DMS53 (cell line): ENCODE measurements at regions not wholly inside any gene's neighbourhood (a gene's known extent, or its start where the extent isn't known, plus 50 kb on each side); places are given as distances from the start of the nearest gene placed in this dataset.
"Not testable (repeated sequence)": the region's sequence is repeated elsewhere in the genome, so short reads cannot be mapped to it uniquely, and the experiment has no call there.

Experiments used
- DNase-seq: peaks from one replicate; lab custom pipeline; 2025; lab: John Stamatoyannopoulos, UW

- DNase-seq: peak; percentile 91
These were observed 630.7 kb upstream of the GRM3 start for GRCh38 chr7:86012971-86013370.

DNA sequence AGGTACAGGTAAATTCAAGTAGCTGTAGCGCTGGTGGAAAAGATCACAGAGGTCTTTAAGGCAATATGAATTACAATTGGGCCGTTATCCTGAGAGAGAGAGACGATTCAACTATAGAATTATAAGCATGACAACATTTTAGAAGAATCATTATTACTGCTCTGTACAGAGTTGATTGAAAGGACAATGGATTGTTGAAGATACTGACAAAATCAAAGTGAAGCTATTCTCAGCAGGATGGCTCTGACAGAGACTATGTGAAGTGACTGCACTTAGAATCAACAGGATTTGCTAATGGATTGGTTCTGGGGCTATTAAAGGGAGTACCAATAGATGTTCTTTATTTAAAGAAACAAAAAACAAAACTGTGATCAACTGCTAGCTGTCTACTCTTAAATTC is 634.8 kb upstream of the GRM3 start:
- DNase-seq: no peak

DNA sequence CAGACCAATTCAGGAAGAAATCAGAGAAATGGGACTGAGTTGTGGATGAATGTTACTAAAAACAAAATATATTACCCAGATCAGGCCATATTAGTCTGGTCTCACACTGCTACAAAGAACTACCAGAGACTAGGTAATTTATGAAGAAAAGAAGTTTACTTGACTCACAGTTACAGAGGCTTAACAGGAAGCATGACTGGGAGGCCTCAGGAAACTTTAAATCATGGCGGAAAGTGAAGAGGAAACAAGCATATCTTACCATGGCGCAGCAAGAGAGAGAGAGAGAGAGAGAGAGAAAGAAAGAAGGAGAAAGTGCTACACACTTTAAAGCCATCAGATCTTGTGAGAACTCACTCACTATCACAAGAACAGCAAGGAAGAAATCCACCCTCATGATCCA is 636.8 kb upstream of the GRM3 start:
- DNase-seq: no peak

- no peak for DNase-seq
These were observed 640.9 kb upstream of the GRM3 start for GRCh38 chr7:86002858-86003257.

- peak; percentile 15 for DNase-seq
These were observed 646.2 kb upstream of the GRM3 start for GRCh38 chr7:85997515-85997914.

DNA sequence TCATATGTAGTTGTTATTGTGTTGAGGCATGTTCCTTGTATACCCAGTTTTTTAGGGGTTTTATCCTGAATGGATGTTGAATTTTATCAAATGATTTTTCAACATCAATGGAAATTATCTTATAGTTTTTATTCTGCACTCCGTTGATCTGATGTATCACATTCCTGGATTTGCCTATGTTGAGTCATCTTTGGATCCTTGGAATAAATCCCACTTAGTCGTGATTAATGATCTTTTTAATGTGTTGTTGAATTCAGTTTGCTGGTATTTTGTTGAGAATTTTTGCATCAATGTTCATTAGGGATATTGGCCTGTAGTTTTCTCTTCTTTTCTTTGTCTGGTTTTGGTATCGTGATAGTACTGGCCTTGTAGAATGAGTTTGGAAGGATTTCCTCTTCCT is 648.6 kb upstream of the GRM3 start:
- no peak for DNase-seq

DNA sequence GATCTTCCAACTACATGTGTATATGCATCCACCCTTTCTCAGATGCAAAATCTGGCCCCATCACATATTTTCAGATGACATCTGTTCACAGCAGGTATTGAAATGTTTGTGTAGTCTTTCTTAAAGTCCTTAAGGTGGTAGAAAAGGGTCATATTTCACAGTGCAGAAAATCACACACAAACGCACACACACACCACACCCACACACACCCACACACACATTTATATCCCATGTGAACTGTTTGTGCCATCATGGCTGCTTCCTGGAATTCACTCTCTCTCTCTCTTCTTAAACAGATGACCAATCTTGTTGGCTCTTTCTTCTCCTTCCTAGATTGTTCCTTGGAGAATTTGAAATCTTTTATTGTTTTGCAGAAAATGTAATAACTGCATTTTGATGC is 663.0 kb upstream of the GRM3 start:
- no peak for DNase-seq

DNA sequence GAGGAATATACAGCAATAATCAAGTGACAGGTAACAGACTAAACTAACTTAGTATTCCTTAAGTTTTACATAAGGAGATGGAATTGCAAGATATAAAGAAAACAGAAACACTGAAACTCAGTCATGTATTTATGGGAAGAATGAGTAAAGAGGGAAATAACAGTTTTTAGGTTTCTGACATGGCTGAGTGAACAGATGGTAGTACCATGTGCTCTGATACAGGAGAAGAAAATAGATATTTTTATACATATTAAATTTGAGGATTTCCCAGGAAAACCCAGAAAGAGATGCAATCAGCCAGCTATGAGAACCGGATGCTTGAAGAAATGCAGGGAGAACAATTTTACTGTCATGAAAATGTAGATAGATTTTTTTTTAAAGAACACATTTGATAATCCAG is 669.5 kb upstream of the GRM3 start:
- DNase-seq: no peak

GRCh38 chr7:85972504-85973141 is 671.1 kb upstream of the GRM3 start:
- DNase-seq: no peak

DNA sequence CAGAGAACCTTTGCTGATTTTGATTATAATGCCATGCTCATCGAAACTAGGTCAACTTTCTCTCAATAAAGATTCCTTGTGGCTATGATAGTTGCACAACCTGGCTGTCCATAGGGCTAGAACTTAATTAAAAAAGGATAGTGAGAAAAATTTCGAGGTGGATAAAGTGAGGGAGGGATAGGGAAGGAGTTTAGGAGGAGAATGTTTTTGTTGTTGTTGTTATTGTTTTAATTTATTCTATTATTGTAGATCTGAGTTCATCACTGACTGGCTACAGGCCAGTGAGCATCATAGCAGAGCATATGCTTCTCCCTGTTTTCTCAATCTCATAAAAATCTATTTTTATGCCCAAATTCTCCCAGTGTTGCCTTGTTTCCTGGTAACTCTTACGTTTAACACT is 688.7 kb upstream of the GRM3 start:
- no peak for DNase-seq

DNA sequence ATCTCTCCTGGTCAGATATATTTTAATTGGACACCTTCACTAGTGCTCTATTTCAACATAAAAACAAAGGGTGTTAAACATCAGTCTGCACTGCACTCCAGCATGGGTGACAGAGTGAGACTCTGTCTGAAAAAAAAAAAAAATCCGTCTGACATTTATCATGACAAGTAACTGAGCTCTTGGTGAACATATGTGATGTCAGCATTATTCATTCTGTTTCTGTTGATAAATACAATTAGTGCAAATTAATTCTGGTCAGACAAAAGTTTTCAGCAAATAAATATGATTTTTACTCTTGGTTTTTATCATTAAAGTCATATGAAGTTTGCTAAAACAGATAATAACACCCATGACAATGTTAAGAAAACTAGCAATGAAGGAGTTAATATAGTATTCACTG is 692.8 kb upstream of the GRM3 start:
- DNase-seq: no peak

DNA sequence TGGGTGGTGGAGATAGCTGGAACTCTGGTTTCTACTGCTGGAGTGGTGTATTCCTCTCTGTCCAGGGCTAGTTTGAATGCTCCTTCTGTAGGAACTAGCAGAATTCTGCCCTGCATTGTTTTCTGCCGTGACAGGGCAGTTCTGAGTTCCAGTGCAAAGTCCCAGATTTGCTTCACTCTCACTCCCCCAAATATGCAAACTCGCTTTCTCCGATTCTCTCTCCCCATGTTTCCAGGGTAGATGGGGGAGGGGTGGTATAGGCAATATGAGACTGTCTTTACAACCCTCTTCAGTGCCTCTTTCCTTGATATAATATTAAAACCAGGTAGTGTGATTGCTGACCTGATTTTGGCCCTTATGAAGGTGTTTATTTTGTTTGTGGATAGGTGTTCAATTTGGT is 693.3 kb upstream of the GRM3 start:
- no peak for DNase-seq

GRCh38 chr7:85947767-85948166 is 695.9 kb upstream of the GRM3 start:
- no peak for DNase-seq

DNA sequence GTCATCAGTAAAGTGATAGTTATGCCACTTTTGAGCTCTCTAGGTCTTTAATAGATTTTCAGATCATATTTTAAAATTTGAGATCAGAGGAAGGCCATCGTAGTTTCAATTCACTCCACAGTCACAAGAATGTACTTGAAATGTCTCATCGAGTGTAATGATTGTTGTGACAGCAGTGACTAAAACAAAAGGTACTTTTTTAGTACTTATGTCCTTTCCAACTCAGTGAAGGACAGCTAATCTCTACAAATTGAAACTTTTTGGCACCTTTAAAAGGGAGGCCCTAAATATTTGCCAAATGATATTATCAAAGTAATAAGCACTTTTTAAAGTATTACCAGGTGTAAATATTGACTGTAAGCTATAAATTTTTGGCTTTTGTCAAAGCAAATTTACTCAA is 702.9 kb upstream of the GRM3 start:
- DNase-seq: no peak

GRCh38 chr7:85931919-85932318 is 711.8 kb upstream of the GRM3 start:
- DNase-seq: no peak

- DNase-seq: no peak
These were observed 715.2 kb upstream of the GRM3 start for GRCh38 chr7:85928500-85928899.

DNA sequence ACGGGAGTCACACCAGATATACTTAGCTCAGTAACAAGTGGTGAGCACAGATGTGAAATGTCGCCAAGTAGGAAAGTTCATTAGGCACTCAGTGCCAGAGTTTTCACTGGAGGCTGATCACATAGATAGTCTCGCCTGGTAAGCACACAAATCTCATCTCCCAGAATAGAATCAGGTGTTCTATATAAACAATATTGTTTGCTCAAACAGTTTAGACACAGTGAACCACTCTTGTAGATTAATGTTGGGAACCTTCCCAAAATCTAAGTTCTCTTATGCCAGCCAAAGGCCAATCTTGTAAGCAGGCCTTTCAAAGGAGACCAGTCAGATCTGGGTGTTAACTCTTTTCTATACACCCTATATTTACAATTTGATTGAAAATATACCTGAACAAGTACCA is 716.5 kb upstream of the GRM3 start:
- peak; percentile 54 for DNase-seq

GRCh38 chr7:85924062-85924461 is 719.6 kb upstream of the GRM3 start:
- peak; percentile 81 for DNase-seq

- DNase-seq: no peak
These were observed 727.7 kb upstream of the GRM3 start for GRCh38 chr7:85916016-85916415.

DNA sequence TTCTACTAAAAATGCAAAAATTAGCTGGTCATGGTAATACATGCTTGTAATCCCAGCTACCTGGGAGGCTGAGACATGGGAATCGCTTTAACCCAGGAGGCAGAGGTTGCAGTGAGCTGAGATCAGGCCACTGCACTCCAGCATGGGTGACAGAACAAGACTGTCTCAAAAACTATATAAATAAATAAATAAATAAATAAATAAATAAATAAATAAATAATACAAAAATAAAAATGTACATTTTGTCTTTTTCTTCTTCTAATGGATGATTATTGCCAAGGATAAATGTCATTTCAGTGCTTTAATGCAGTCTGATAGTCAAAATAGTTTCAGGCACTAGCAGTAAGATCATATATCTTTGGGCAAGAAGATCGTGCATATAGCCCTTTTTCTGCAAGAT is 727.6 kb upstream of the SEMA3D start:
- no peak for DNase-seq

- DNase-seq: peak; percentile 53
These were observed 721.2 kb upstream of the SEMA3D start for GRCh38 chr7:85908051-85908450.

DNA sequence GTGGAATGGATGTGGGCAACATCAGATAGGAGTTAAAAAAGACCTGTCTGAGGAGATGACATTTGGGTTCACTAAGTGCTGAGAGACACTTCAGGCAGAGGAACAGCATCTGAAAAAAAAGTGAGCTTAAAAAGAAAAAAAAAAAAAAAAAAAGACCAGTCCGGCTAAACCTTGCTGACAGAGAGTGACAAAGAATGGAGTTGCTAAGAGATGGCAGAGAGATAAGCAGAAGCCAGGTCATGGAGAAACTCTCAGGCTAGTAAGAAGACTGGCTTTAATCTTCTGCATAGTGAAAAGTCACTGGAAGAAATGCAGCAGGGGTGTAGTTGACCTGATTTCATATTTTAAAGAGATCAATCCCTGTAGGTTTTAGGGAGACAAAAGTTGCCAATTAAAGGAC is 711.1 kb upstream of the SEMA3D start:
- DNase-seq: no peak

DNA sequence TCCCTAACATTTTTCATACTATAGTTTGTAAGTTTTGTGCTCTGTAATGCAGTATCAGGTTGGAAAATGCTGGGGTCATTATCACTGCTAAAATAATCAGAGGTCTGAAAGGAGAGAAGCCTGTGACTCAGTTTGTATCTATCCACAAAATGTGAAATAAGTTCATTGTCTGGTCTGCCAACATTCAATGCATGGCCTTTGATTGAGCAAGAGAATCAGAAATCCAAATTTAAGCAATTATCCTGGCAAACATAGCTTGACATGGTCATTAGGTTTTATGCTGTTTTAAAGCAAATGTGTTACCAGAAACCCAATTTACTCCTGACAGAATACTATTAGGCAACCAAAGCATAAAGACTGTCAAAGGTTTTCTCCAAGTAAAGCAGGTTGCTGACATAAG is 709.7 kb upstream of the SEMA3D start:
- no peak for DNase-seq

- DNase-seq: no peak
These were observed 709.0 kb upstream of the SEMA3D start for GRCh38 chr7:85895835-85896234.

GRCh38 chr7:85891900-85892299 is 705.0 kb upstream of the SEMA3D start:
- DNase-seq: not testable (repeated sequence)
